GM10266 (cell line): ENCODE measurements at regions not wholly inside any gene's neighbourhood (a gene's known extent, or its start where the extent isn't known, plus 50 kb on each side); places are given as distances from the start of the nearest gene placed in this dataset.

Source experiments
- DNase-seq: peaks from one replicate; pipeline ENCODE4 v3.0.0; 2012; ENCODE audit errors: extremely low spot score
- TF ChIP-seq, protein P1 (sequence below): IDR thresholded peaks from 2 replicates; pipeline ENCODE4 v1.5.1; 2012; ENCODE audit warnings: mild to moderate bottlenecking, low read depth; ENCODE audit not compliant: control insufficient read depth, insufficient read depth; ENCODE audit errors: missing control alignments

GRCh38 chr13:72647422-72647821 lies 80.0 kb downstream of the MZT1 start:
- DNase-seq = no peak
- TF ChIP-seq, protein P1, sequence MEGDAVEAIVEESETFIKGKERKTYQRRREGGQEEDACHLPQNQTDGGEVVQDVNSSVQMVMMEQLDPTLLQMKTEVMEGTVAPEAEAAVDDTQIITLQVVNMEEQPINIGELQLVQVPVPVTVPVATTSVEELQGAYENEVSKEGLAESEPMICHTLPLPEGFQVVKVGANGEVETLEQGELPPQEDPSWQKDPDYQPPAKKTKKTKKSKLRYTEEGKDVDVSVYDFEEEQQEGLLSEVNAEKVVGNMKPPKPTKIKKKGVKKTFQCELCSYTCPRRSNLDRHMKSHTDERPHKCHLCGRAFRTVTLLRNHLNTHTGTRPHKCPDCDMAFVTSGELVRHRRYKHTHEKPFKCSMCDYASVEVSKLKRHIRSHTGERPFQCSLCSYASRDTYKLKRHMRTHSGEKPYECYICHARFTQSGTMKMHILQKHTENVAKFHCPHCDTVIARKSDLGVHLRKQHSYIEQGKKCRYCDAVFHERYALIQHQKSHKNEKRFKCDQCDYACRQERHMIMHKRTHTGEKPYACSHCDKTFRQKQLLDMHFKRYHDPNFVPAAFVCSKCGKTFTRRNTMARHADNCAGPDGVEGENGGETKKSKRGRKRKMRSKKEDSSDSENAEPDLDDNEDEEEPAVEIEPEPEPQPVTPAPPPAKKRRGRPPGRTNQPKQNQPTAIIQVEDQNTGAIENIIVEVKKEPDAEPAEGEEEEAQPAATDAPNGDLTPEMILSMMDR = no peak

GRCh38 chr13:72645521-72645920 lies 81.9 kb downstream of the MZT1 start:
- no peak for DNase-seq
- TF ChIP-seq, protein P1 = no peak

DNA sequence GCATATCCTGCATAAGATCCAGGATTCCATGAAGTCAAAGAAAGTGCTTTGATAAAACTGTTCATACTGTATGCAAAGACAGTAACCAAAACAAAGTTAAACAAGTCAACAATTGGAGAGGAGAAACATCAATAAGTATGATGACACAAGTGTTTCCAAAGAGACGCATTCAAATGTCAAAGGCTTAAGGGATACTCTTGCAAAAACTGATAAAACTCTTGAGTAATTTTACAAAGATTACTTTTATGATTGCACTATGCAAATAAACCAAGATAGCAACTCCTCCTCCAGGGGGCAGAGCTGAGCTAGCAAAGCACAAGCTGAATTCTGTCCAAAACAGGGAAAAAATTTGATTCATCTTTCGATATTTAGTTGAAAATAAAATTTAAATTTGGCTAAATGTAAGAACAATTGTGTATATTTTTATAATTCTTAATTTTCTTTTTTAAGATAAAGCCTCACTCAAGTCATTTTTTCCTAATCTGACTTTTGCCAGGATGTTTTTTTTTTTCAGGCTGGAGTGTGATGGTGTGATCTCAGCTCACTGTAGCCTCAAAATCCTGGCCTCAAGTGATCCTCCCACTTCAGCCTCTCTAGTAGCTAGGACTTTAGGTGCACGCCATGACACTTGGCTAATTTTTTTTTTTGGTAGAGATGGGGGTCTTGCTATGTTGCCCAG lies 84.0 kb downstream of the MZT1 start:
- TF ChIP-seq, protein P1 = peak; percentile 70
- DNase-seq = peak; percentile 17

GRCh38 chr13:72639377-72639776 lies 88.1 kb downstream of the MZT1 start:
- TF ChIP-seq, protein P1 = no peak

DNA sequence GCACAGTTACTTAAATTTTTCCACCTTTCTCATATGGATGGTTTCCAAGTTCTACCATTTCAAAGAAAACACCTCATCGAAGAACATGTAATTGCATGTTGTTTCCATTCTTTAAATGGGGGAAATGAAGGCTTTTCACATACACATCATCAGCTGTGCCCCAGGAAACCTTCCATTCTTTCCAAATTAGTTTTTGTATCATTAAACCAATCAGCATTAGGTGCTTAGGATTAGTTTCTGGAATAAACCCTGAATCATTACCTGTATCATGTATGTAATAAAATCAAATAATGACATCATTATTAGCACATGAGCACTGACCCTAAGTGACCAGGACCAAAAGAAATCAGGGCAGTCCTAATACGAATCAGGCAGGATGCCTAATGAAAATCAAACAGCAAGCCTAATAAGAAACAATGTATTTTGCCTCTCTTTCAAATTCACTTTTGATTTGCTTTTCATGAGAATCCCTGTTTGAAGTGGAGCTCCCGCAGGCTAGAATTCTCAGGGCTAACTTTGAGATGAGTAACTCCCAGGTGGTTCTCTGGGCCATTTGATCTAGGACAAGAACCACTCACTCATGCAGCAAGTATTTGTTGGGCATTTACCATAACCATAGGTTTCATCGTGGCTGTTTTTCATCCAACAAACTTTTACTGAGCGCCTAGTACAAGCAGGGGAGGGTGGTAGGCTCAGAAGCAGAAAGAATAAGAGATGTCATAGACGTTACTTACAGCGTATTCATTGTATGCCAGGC lies 89.2 kb downstream of the MZT1 start:
- DNase-seq = no peak
- TF ChIP-seq, protein P1 = no peak

More at GRCh38 chr13:72639377-72639776, 88.1 kb downstream of the MZT1 start:
- DNase-seq = no peak

- TF ChIP-seq, protein P1 = no peak
- no peak for DNase-seq
Observed at GRCh38 chr13:72637561-72637960, 89.9 kb downstream of the MZT1 start.

DNA sequence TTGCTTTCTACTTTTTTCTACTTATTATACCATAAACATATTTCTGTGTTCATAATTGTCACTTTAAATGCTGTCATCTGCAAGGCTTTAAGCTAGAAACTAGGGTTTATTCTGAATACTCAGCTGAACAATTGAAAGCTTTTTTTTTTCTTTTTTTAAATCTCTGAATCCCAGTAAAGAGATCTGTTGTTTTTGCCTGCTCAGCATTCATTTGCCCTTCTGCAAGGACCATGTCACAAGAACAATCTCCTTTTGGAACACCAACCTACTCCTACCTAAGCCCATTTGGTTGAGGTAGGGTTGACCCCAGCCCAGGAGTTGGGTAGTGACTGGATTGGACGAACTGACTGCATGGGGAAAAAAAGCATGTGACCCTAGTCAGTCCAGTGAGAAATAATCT lies 92.6 kb downstream of the MZT1 start:
- no peak for DNase-seq
- TF ChIP-seq, protein P1 = no peak
